ENCODE measurements at regions not wholly inside any gene's neighbourhood (a gene's known extent, or its start where the extent isn't known, plus 50 kb on each side); places are given as distances from the start of the nearest gene placed in this dataset.
"Not testable (repeated sequence)": the region's sequence is repeated elsewhere in the genome, so short reads cannot be mapped to it uniquely, and the experiment has no call there.

GRCh38 chr12:131568336-131568735, 142.6 kb upstream of the SFSWAP start:
- no peak for DNase-seq (ENCODE audit: low read depth, low spot score)
- H3K27ac ChIP-seq, result no peak overlapping the region

- no peak overlapping the region for H3K27ac ChIP-seq
- no peak for DNase-seq (ENCODE audit: low read depth, low spot score)
Observed at GRCh38 chr12:131570596-131570995, 140.3 kb upstream of the SFSWAP start.

GRCh38 chr12:131571827-131572226, 139.1 kb upstream of the SFSWAP start:
- DNase-seq (ENCODE audit: low read depth, low spot score), result no peak
- H3K27ac ChIP-seq, result no peak overlapping the region

- no peak overlapping the region for H3K27ac ChIP-seq
- DNase-seq (ENCODE audit: low read depth, low spot score), result no peak
Observed at GRCh38 chr12:131572626-131573025, 138.3 kb upstream of the SFSWAP start.

GRCh38 chr12:131573631-131574394, 137.1 kb upstream of the SFSWAP start:
- no peak overlapping the region for H3K27ac ChIP-seq
- no peak for DNase-seq (ENCODE audit: low read depth, low spot score)

GRCh38 chr12:131574395-131574771, 136.5 kb upstream of the SFSWAP start:
- no peak overlapping the region for H3K27ac ChIP-seq
- no peak for DNase-seq (ENCODE audit: low read depth, low spot score)

GRCh38 chr12:131575371-131575770, 135.5 kb upstream of the SFSWAP start:
- no peak for DNase-seq (ENCODE audit: low read depth, low spot score)
- H3K27ac ChIP-seq, result no peak overlapping the region

- H3K27ac ChIP-seq; DNase-seq (ENCODE audit: low read depth, low spot score): not testable (repeated sequence)
Observed at GRCh38 chr12:131576734-131577133, 134.2 kb upstream of the SFSWAP start.

- no peak for DNase-seq (ENCODE audit: low read depth, low spot score)
- no peak overlapping the region for H3K27ac ChIP-seq
Observed at GRCh38 chr12:131577766-131578165, 133.1 kb upstream of the SFSWAP start.

- no peak overlapping the region for H3K27ac ChIP-seq
- no peak for DNase-seq (ENCODE audit: low read depth, low spot score)
Observed at GRCh38 chr12:131578828-131579470, 131.9 kb upstream of the SFSWAP start.

- H3K27ac ChIP-seq, result no peak overlapping the region
- DNase-seq (ENCODE audit: low read depth, low spot score), result no peak
Observed at GRCh38 chr12:131583090-131583712, 127.7 kb upstream of the SFSWAP start.

- no peak for DNase-seq (ENCODE audit: low read depth, low spot score)
- no peak overlapping the region for H3K27ac ChIP-seq
Observed at GRCh38 chr12:131586269-131586668, 124.6 kb upstream of the SFSWAP start.

GRCh38 chr12:131586761-131587160, 124.1 kb upstream of the SFSWAP start:
- no peak overlapping the region for H3K27ac ChIP-seq
- DNase-seq (ENCODE audit: low read depth, low spot score), result no peak

GRCh38 chr12:131587565-131587964, 123.3 kb upstream of the SFSWAP start:
- no peak for DNase-seq (ENCODE audit: low read depth, low spot score)
- H3K27ac ChIP-seq, result no peak overlapping the region

- no peak for DNase-seq (ENCODE audit: low read depth, low spot score)
- no peak overlapping the region for H3K27ac ChIP-seq
Observed at GRCh38 chr12:131589221-131589897, 121.5 kb upstream of the SFSWAP start.

GRCh38 chr12:131589966-131590365, 120.9 kb upstream of the SFSWAP start:
- no peak for DNase-seq (ENCODE audit: low read depth, low spot score)
- no peak overlapping the region for H3K27ac ChIP-seq

- H3K27ac ChIP-seq, result no peak overlapping the region
- DNase-seq (ENCODE audit: low read depth, low spot score), result no peak
Observed at GRCh38 chr12:131591136-131591535, 119.8 kb upstream of the SFSWAP start.

GRCh38 chr12:131591714-131592709, 118.9 kb upstream of the SFSWAP start:
- DNase-seq (ENCODE audit: low read depth, low spot score), result no peak
- no peak overlapping the region for H3K27ac ChIP-seq

GRCh38 chr12:131592972-131593371, 117.9 kb upstream of the SFSWAP start:
- DNase-seq (ENCODE audit: low read depth, low spot score), result no peak

GRCh38 chr12:131593406-131593805, 117.5 kb upstream of the SFSWAP start:
- no peak overlapping the region for H3K27ac ChIP-seq

More at GRCh38 chr12:131592972-131593371, 117.9 kb upstream of the SFSWAP start:
- no peak overlapping the region for H3K27ac ChIP-seq

More at GRCh38 chr12:131593406-131593805, 117.5 kb upstream of the SFSWAP start:
- no peak for DNase-seq (ENCODE audit: low read depth, low spot score)

All from epithelial cell of prostate (primary cell).